SK-N-SH (cell line): ENCODE measurements at regions not wholly inside any gene's neighbourhood (a gene's known extent, or its start where the extent isn't known, plus 50 kb on each side); places are given as distances from the start of the nearest gene placed in this dataset.

Source experiments
- CTCF ChIP-seq: fragments of 200-600 bp; sonication (generic); IDR thresholded peaks from 2 replicates; pipeline ENCODE4 v1.6.1; 2017; ENCODE audit warnings: antibody characterized with exemption, mild to moderate bottlenecking, moderate library complexity
- EP300 ChIP-seq, 2 experiments: IDR thresholded peaks; 2 replicates each; pipeline versions ENCODE4 v1.4.0 to v1.6.1; 2012; ENCODE audit warnings: borderline replicate concordance in 1 of 2, low read depth in 1 of 2, low read length in 1 of 2
- EZH2phosphoT487 ChIP-seq: fragments of 200-600 bp; sonication (generic); IDR thresholded peaks from 2 replicates; pipeline ENCODE4 v1.6.1; 2017; ENCODE audit warnings: low read depth, mixed run types, mild to moderate bottlenecking, antibody characterized with exemption, moderate library complexity, borderline replicate concordance
- JUND ChIP-seq: IDR thresholded peaks from 2 replicates; pipeline ENCODE4 v1.4.0; 2012
- POLR2AphosphoS5 ChIP-seq: IDR thresholded peaks from 2 replicates; pipeline ENCODE4 v1.6.1; 2012; ENCODE audit warnings: low read depth, low read length
- RAD21 ChIP-seq: IDR thresholded peaks from 2 replicates; pipeline ENCODE4 v1.6.1; 2012; ENCODE audit warnings: mild to moderate bottlenecking, low read length
- REST ChIP-seq: IDR thresholded peaks from 2 replicates; pipeline ENCODE4 v1.6.1; 2012; ENCODE audit warnings: mild to moderate bottlenecking, low read depth, low read length, moderate library complexity
- SIN3A ChIP-seq: IDR thresholded peaks from 2 replicates; pipeline ENCODE4 v1.6.1; 2012; ENCODE audit warnings: low read depth, mild to moderate bottlenecking, low read length, moderate library complexity, borderline replicate concordance
- USF2 ChIP-seq: fragments of 150-350 bp; IDR thresholded peaks from 2 replicates; pipeline ENCODE4 v1.6.1; 2017; ENCODE audit warnings: antibody characterized with exemption, low read length, low read depth, borderline replicate concordance

GRCh38 chr6:130575971-130576370, 210.2 kb downstream of the TMEM200A start:
- TF ChIP-seq CTCF = no peak
- TF ChIP-seq EZH2phosphoT487 = no peak
- no peak for TF ChIP-seq JUND
- no peak for TF ChIP-seq USF2
- no peak for TF ChIP-seq REST
- no peak for TF ChIP-seq SIN3A
- no peak for TF ChIP-seq RAD21
- no peak for TF ChIP-seq EP300 (IDR thresholded peaks at IDR 0.05; ENCODE audit: borderline replicate concordance in 1 of 2, low read depth in 1 of 2, low read length in 1 of 2)
- no peak for TF ChIP-seq POLR2AphosphoS5
